Esophagus squamous epithelium (tissue), 5 donors: ENCODE measurements at regions not wholly inside any gene's neighbourhood (a gene's known extent, or its start where the extent isn't known, plus 50 kb on each side); places are given as distances from the start of the nearest gene placed in this dataset.

Source experiments
- DNase-seq: peaks from one replicate; lab custom pipeline; 2025; lab: John Stamatoyannopoulos, UW
- H3K27ac ChIP-seq, 4 donors: fragments of 200-600 bp; sonication (generic); one replicate each; pipeline ENCODE4 v1.5.1; 2016 to 2019; ENCODE audit warnings: mild to moderate bottlenecking in 1 of 4
- H3K27me3 ChIP-seq, 4 donors: fragments of 200-600 bp; sonication (generic); 1 replicate in 3 of 4; 2 replicates in 1 of 4; pipeline versions ENCODE4 v1.5.1 to v1.6.0; 2017 to 2021; ENCODE audit warnings: antibody characterized with exemption in 1 of 4
- H3K36me3 ChIP-seq, 3 donors: fragments of 200-600 bp; sonication (generic); one replicate each; pipeline ENCODE4 v1.5.1; 2016 to 2019
- H3K4me1 ChIP-seq, 3 donors: fragments of 200-600 bp; sonication (generic); one replicate each; pipeline ENCODE4 v1.5.1; 2017 to 2019
- H3K4me3 ChIP-seq, 4 donors: fragments of 200-600 bp; sonication (generic); 1 replicate in 3 of 4; 2 replicates in 1 of 4; pipeline ENCODE4 v1.5.1; 2016 to 2019; ENCODE audit warnings: mild to moderate bottlenecking in 2 of 4, moderate library complexity in 1 of 4
- H3K9me3 ChIP-seq, 3 donors: fragments of 200-600 bp; sonication (generic); one replicate each; pipeline ENCODE4 v1.5.1; 2016 to 2019
- CTCF ChIP-seq, 6 experiments: fragments of 450-650 bp in 4 of 6; fragments of 200-600 bp in 2 of 6; sonication (generic) in 2 of 6; IDR thresholded peaks; one replicate each; pipeline ENCODE4 v1.5.1; 2016 to 2019; ENCODE audit warnings: antibody characterized with exemption in 6 of 6, mild to moderate bottlenecking in 4 of 6, moderate library complexity in 4 of 6
- POLR2A ChIP-seq, 4 donors: fragments of 450-650 bp; IDR thresholded peaks; one replicate each; pipeline ENCODE4 v1.6.1; 2017; ENCODE audit warnings: antibody characterized with exemption in 4 of 4, mild to moderate bottlenecking in 4 of 4, moderate library complexity in 3 of 4
- WGBS, 2 donors: methylation state at CpG; one replicate each; pipeline ENCODE4 v1.1.5; 2018; 5-methylcytosine and 5-hydroxymethylcytosine counted together
- intact Hi-C: fragments of 100-400 bp; cut with DNase I; formaldehyde crosslinking; loops from one replicate; pipeline ENCODE4 v1.15.0; 2022
- donor health status: DM: yes; HTN: yes; CAD: no.

GRCh38 chr2:240280621-240281020 is 140.2 kb upstream of the OTOS start:
- Histone ChIP-seq H3K36me3 (no peaks in the 10 kb centered on the region), H3K4me3 (no peak overlapping the region), H3K9me3 (no peaks in the 10 kb centered on the region), H3K27ac (no peak overlapping the region), H3K27me3 (peaks cover 0 to 20% (median 0%) of the 10 kb centered on the region in 4 donors), H3K4me1 (peaks cover 0 to 7% (median 0%) of the 10 kb centered on the region in 3 donors)
- intact Hi-C loops = no loop called here
- DNase-seq = no peak
- no peak for TF ChIP-seq POLR2A (IDR thresholded peaks at IDR 0.05)
- no peak for TF ChIP-seq CTCF (IDR thresholded peaks at IDR 0.05)
- 14 to 29% methylated on average over 2 of the region's 2 CpGs for WGBS, 2 donors

GRCh38 chr2:240284503-240285259 is 144.2 kb upstream of the OTOS start:
- Histone ChIP-seq H3K27me3 (peaks cover 0 to 12% (median 0%) of the 10 kb centered on the region in 4 donors), H3K4me1 (no peaks in the 10 kb centered on the region), H3K36me3 (no peaks in the 10 kb centered on the region), H3K9me3 (no peaks in the 10 kb centered on the region), H3K4me3 (no peak overlapping the region), H3K27ac (no peak overlapping the region)
- intact Hi-C loops = no loop called here
- TF ChIP-seq CTCF (IDR thresholded peaks at IDR 0.05) (no peak), POLR2A (IDR thresholded peaks at IDR 0.05) (no peak)
- 68 to 83% methylated on average over 6 to 7 of the region's 13 CpGs for WGBS, 2 donors
- DNase-seq = no peak

GRCh38 chr2:240285725-240286124 is 145.3 kb upstream of the OTOS start:
- Histone ChIP-seq H3K4me3 (no peak overlapping the region), H3K36me3 (no peaks in the 10 kb centered on the region), H3K27ac (no peak overlapping the region), H3K4me1 (no peaks in the 10 kb centered on the region), H3K27me3 (peaks cover 0 to 12% (median 0%) of the 10 kb centered on the region in 4 donors), H3K9me3 (no peaks in the 10 kb centered on the region)
- intact Hi-C loops = no loop called here
- no peak for DNase-seq
- TF ChIP-seq CTCF (IDR thresholded peaks at IDR 0.05) (no peak), POLR2A (IDR thresholded peaks at IDR 0.05) (no peak)
- 91 to 95% methylated on average over 4 of the region's 4 CpGs for WGBS, 2 donors

- Histone ChIP-seq H3K9me3 (no peaks in the 10 kb centered on the region), H3K4me3 (no peak overlapping the region), H3K36me3 (no peaks in the 10 kb centered on the region), H3K4me1 (no peaks in the 10 kb centered on the region), H3K27ac (no peak overlapping the region), H3K27me3 (peaks cover 0 to 12% (median 0%) of the 10 kb centered on the region in 4 donors)
- no peak for DNase-seq
- TF ChIP-seq POLR2A (IDR thresholded peaks at IDR 0.05) = no peak
- TF ChIP-seq CTCF (IDR thresholded peaks at IDR 0.05) = no peak
- intact Hi-C loops = no loop called here
- WGBS, 2 donors = 53 to 70% methylated on average over 5 to 6 of the region's 6 CpGs
These were observed 146.1 kb upstream of the OTOS start for GRCh38 chr2:240286596-240286995.

- H3K4me3 ChIP-seq = no peak overlapping the region
- intact Hi-C loops = no loop called here
- peaks cover 0 to 12% (median 0%) of the 10 kb centered on the region in 4 donors for H3K27me3 ChIP-seq
- H3K27ac ChIP-seq = no peak overlapping the region
- no peaks in the 10 kb centered on the region for H3K36me3 ChIP-seq
- TF ChIP-seq POLR2A (IDR thresholded peaks at IDR 0.05) (no peak), CTCF (IDR thresholded peaks at IDR 0.05) (no peak)
- no peak for DNase-seq
- WGBS, 2 donors = 62 to 87% methylated on average over 4 to 12 of the region's 14 CpGs
- no peaks in the 10 kb centered on the region for H3K4me1 ChIP-seq
- H3K9me3 ChIP-seq = no peaks in the 10 kb centered on the region
These were observed 146.6 kb upstream of the OTOS start for GRCh38 chr2:240287011-240287410.
